Keratinocyte (primary cell): ENCODE measurements at regions not wholly inside any gene's neighbourhood (a gene's known extent, or its start where the extent isn't known, plus 50 kb on each side); places are given as distances from the start of the nearest gene placed in this dataset.

ENCODE experiments used
- DNase-seq: peaks from one replicate; pipeline ENCODE4 v3.0.0-alpha.2; 2011; ENCODE audit warnings: low read depth, missing footprints, low spot score
- FAIRE-seq: peaks from 2 replicates; lab custom pipeline; 2011; peaks lifted over from hg19 to GRCh38; lab: Jason Lieb, UNC
- H2AFZ ChIP-seq: 2 replicates; pipeline ENCODE4 v1.6.0; 2012; ENCODE audit warnings: low read length, control low read depth, inconsistent platforms; ENCODE audit not compliant: control insufficient read depth
- H3K27ac ChIP-seq: 2 replicates; pipeline ENCODE4 v1.5.1; 2011; ENCODE audit warnings: low read length; ENCODE audit not compliant: control insufficient read depth, insufficient read depth
- H3K27me3 ChIP-seq: 3 replicates; pipeline ENCODE4 v1.6.0; 2011; ENCODE audit warnings: low read length; ENCODE audit not compliant: control insufficient read depth, insufficient read depth; ENCODE audit errors: extremely low read depth
- H3K36me3 ChIP-seq, 2 experiments: 2 replicates in 1 of 2; 3 replicates in 1 of 2; pipeline ENCODE4 v1.5.1; 2011; ENCODE audit warnings: low read length in 2 of 2, mild to moderate bottlenecking in 1 of 2; ENCODE audit not compliant: control insufficient read depth in 2 of 2, insufficient read depth in 2 of 2; ENCODE audit errors: extremely low read depth in 1 of 2
- H3K4me1 ChIP-seq: 3 replicates; pipeline ENCODE4 v1.5.1; 2011; ENCODE audit warnings: low read length; ENCODE audit not compliant: control insufficient read depth, insufficient read depth; ENCODE audit errors: extremely low read depth
- H3K4me2 ChIP-seq: 3 replicates; pipeline ENCODE4 v1.6.0; 2011; ENCODE audit warnings: low read depth, low read length; ENCODE audit not compliant: control insufficient read depth, insufficient read depth; ENCODE audit errors: extremely low read depth
- H3K4me3 ChIP-seq, 3 experiments: fragments of 200-600 bp in 1 of 3; sonication (generic) in 1 of 3; 2 replicates in 2 of 3; 3 replicates in 1 of 3; pipeline ENCODE4 v1.5.1; 2011 to 2016; ENCODE audit warnings: low read length in 3 of 3, mild to moderate bottlenecking in 3 of 3, control low read depth in 2 of 3, inconsistent platforms in 1 of 3, low read depth in 1 of 3, mixed read lengths in 1 of 3, mixed run types in 1 of 3, moderate library complexity in 1 of 3; ENCODE audit not compliant: control insufficient read depth in 2 of 3, insufficient read depth in 2 of 3; ENCODE audit errors: extremely low read depth in 1 of 3
- H3K79me2 ChIP-seq: 2 replicates; pipeline ENCODE4 v1.6.0; 2012; ENCODE audit warnings: low read length; ENCODE audit not compliant: control insufficient read depth, insufficient read depth
- H3K9ac ChIP-seq: 3 replicates; pipeline ENCODE4 v1.6.0; 2011; ENCODE audit warnings: low read length; ENCODE audit not compliant: control insufficient read depth, insufficient read depth; ENCODE audit errors: extremely low read depth
- H3K9me1 ChIP-seq: 3 replicates; pipeline ENCODE4 v1.6.0; 2011; ENCODE audit warnings: low read length; ENCODE audit not compliant: control insufficient read depth, insufficient read depth; ENCODE audit errors: extremely low read depth
- H3K9me3 ChIP-seq: 2 replicates; pipeline ENCODE4 v1.5.1; 2012; ENCODE audit warnings: low read depth, low read length; ENCODE audit not compliant: control insufficient read depth
- H4K20me1 ChIP-seq: 3 replicates; pipeline ENCODE4 v1.6.0; 2011; ENCODE audit warnings: low read length; ENCODE audit not compliant: control insufficient read depth, insufficient read depth; ENCODE audit errors: extremely low read depth
- CTCF ChIP-seq, 3 experiments: IDR thresholded peaks in 1 of 3; conservative IDR thresholded peaks in 1 of 3; optimal IDR thresholded peaks in 1 of 3; 2 replicates in 2 of 3; 3 replicates in 1 of 3; pipeline versions ENCODE3 to v1.5.1; 2011; ENCODE audit warnings: low read length in 3 of 3, mild to moderate bottlenecking in 3 of 3, moderate library complexity in 2 of 3, control low read depth in 1 of 3, inconsistent platforms in 1 of 3; ENCODE audit not compliant: insufficient read depth in 2 of 3; ENCODE audit errors: extremely low read depth in 1 of 3
- EZH2 ChIP-seq: IDR thresholded peaks from one replicate; pipeline ENCODE4 v1.6.1; 2012; ENCODE audit warnings: inconsistent platforms, mild to moderate bottlenecking, low read length, moderate library complexity
- dilution Hi-C: fragments of 300-500 bp; cut with MboI; formaldehyde crosslinking; loops from one replicate; pipeline ENCODE4 v1.7.0; 2020; ENCODE audit warnings: low sequenced_read_pairs; ENCODE audit not compliant: extremely low pct_ligation_motif_present

GRCh38 chr4:151473521-151474097 lies 64.6 kb downstream of the FHIP1A start:
- Histone ChIP-seq H4K20me1 (no peaks in the 10 kb centered on the region), H3K9me3 (no peaks in the 10 kb centered on the region), H3K4me1 (peaks cover 4% of the 10 kb centered on the region), H3K9ac (no peak overlapping the region), H3K4me2 (no peak overlapping the region), H2AFZ (no peak overlapping the region), H3K36me3 (no peaks in the 10 kb centered on the region), H3K9me1 (no peaks in the 10 kb centered on the region), H3K27ac (no peak overlapping the region), H3K4me3 (no peak overlapping the region), H3K79me2 (peaks cover 6% of the 10 kb centered on the region), H3K27me3 (no peaks in the 10 kb centered on the region)
- dilution Hi-C loops: no loop called here
- FAIRE-seq (no peak), DNase-seq (no peak)
- TF ChIP-seq EZH2 (no peak), CTCF (optimal IDR thresholded peaks at IDR 0.05 in 1 of 3, IDR thresholded peaks at IDR 0.05 in 1 of 3, conservative IDR thresholded peaks at IDR 0.05 in 1 of 3; ENCODE audit: extremely low read depth in 1 of 3, insufficient read depth in 2 of 3, low read length in 3 of 3) (no peak)

DNA sequence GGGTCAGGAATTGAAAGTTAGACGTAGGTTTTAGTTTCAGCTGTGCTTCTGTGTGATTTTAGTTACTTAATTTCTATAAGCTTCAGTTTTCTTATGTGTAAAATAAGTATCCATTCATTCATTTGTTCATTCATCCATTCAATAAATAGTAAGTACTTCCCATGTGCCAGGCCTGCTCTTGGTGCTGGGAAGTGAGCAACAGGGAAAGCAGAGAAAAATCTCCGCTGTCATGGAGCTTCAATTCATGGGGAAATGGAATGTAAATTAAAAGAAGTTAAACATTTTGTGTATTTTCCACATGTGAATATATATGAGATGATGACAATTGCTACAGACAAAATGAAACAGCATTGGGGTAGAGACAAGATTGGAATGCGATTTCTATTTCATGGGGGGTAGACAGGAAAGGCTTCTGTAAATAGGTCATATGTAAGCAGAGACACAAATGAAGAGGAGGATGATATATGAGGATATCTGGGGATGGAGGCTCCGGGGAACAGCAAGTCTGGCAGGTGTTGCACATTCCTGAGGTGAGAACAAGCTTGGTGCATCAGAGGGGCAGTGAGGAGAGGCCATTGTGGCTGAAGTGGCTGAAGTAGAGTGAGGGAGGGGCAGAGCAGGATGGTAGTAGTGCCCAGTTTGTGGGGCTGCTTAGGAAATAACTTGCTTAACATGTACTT lies 66.2 kb downstream of the FHIP1A start:
- H2AFZ ChIP-seq: no peak overlapping the region
- no peak for FAIRE-seq

More for the DNA sequence above, 66.2 kb downstream of the FHIP1A start:
- Histone ChIP-seq H3K9ac (no peak overlapping the region), H3K9me3 (no peaks in the 10 kb centered on the region), H3K9me1 (no peaks in the 10 kb centered on the region), H3K4me3 (no peak overlapping the region), H3K27ac (no peak overlapping the region), H3K36me3 (no peaks in the 10 kb centered on the region), H3K79me2 (peaks cover 7% of the 10 kb centered on the region), H4K20me1 (no peaks in the 10 kb centered on the region), H3K4me1 (no peaks in the 10 kb centered on the region), H3K27me3 (no peaks in the 10 kb centered on the region), H3K4me2 (no peak overlapping the region)
- DNase-seq: no peak
- dilution Hi-C loops: no loop called here
- TF ChIP-seq CTCF (optimal IDR thresholded peaks at IDR 0.05 in 1 of 3, IDR thresholded peaks at IDR 0.05 in 1 of 3, conservative IDR thresholded peaks at IDR 0.05 in 1 of 3; ENCODE audit: extremely low read depth in 1 of 3, insufficient read depth in 2 of 3, low read length in 3 of 3) (no peak), EZH2 (no peak)
